H1 (cell line): ENCODE measurements at regions not wholly inside any gene's neighbourhood (a gene's known extent, or its start where the extent isn't known, plus 50 kb on each side); places are given as distances from the start of the nearest gene placed in this dataset.

Experiments
- BRCA1 ChIP-seq: IDR thresholded peaks from 2 replicates; pipeline ENCODE4 v1.6.1; 2012; ENCODE audit warnings: low read depth, low read length, improper control_type of control experiment
- CTBP2 ChIP-seq: IDR thresholded peaks from 2 replicates; pipeline ENCODE4 v1.7.0; 2011; ENCODE audit warnings: borderline replicate concordance, mild to moderate bottlenecking, moderate library complexity, mixed read lengths, low read length; ENCODE audit not compliant: insufficient read depth, insufficient read length
- EGR1 ChIP-seq: IDR thresholded peaks from 2 replicates; pipeline ENCODE4 v1.6.1; 2011; ENCODE audit warnings: low read depth, low read length, borderline replicate concordance
- RXRA ChIP-seq: IDR thresholded peaks from 2 replicates; pipeline ENCODE4 v1.6.1; 2011; ENCODE audit warnings: low read depth, mild to moderate bottlenecking, low read length, moderate library complexity; ENCODE audit not compliant: insufficient read depth
- SP2 ChIP-seq: IDR thresholded peaks from 2 replicates; pipeline ENCODE4 v1.6.1; 2012; ENCODE audit warnings: mild to moderate bottlenecking, low read length, inconsistent platforms
- SUZ12 ChIP-seq: fragments of 200-600 bp; sonication (generic); IDR thresholded peaks from 2 replicates; pipeline ENCODE4 v1.6.1; 2012; ENCODE audit warnings: mild to moderate bottlenecking, inconsistent platforms, low read length, moderate library complexity, mixed read lengths
- TF ChIP-seq, protein P1 (sequence below): fragments of 300-600 bp; sonication (generic); IDR thresholded peaks from 2 replicates; pipeline ENCODE4 v1.7.1; 2012; ENCODE audit warnings: low read length, moderate library complexity, mild to moderate bottlenecking, inconsistent platforms; ENCODE audit not compliant: insufficient replicate concordance

DNA sequence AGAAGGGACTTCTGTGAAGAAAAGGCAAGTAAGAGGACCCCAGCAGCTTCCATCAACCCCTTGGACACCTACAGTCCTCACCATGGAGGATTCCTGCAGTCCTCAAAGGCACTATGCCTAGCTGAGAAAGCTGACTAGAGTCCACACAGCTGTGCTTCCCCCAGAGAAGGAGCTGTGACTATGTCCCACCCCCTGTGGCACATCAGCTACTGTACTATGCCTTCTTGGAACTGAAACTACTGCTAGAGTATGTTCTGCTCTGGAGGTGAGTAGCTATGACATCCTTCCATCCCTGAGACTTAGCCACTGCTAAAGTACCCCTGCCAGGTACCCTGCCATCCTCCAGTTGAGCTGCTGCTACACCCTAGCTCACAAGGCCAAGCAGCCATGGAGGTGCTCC, 690.2 kb upstream of the CHAC2 start (continued):
- TF ChIP-seq, protein P1, sequence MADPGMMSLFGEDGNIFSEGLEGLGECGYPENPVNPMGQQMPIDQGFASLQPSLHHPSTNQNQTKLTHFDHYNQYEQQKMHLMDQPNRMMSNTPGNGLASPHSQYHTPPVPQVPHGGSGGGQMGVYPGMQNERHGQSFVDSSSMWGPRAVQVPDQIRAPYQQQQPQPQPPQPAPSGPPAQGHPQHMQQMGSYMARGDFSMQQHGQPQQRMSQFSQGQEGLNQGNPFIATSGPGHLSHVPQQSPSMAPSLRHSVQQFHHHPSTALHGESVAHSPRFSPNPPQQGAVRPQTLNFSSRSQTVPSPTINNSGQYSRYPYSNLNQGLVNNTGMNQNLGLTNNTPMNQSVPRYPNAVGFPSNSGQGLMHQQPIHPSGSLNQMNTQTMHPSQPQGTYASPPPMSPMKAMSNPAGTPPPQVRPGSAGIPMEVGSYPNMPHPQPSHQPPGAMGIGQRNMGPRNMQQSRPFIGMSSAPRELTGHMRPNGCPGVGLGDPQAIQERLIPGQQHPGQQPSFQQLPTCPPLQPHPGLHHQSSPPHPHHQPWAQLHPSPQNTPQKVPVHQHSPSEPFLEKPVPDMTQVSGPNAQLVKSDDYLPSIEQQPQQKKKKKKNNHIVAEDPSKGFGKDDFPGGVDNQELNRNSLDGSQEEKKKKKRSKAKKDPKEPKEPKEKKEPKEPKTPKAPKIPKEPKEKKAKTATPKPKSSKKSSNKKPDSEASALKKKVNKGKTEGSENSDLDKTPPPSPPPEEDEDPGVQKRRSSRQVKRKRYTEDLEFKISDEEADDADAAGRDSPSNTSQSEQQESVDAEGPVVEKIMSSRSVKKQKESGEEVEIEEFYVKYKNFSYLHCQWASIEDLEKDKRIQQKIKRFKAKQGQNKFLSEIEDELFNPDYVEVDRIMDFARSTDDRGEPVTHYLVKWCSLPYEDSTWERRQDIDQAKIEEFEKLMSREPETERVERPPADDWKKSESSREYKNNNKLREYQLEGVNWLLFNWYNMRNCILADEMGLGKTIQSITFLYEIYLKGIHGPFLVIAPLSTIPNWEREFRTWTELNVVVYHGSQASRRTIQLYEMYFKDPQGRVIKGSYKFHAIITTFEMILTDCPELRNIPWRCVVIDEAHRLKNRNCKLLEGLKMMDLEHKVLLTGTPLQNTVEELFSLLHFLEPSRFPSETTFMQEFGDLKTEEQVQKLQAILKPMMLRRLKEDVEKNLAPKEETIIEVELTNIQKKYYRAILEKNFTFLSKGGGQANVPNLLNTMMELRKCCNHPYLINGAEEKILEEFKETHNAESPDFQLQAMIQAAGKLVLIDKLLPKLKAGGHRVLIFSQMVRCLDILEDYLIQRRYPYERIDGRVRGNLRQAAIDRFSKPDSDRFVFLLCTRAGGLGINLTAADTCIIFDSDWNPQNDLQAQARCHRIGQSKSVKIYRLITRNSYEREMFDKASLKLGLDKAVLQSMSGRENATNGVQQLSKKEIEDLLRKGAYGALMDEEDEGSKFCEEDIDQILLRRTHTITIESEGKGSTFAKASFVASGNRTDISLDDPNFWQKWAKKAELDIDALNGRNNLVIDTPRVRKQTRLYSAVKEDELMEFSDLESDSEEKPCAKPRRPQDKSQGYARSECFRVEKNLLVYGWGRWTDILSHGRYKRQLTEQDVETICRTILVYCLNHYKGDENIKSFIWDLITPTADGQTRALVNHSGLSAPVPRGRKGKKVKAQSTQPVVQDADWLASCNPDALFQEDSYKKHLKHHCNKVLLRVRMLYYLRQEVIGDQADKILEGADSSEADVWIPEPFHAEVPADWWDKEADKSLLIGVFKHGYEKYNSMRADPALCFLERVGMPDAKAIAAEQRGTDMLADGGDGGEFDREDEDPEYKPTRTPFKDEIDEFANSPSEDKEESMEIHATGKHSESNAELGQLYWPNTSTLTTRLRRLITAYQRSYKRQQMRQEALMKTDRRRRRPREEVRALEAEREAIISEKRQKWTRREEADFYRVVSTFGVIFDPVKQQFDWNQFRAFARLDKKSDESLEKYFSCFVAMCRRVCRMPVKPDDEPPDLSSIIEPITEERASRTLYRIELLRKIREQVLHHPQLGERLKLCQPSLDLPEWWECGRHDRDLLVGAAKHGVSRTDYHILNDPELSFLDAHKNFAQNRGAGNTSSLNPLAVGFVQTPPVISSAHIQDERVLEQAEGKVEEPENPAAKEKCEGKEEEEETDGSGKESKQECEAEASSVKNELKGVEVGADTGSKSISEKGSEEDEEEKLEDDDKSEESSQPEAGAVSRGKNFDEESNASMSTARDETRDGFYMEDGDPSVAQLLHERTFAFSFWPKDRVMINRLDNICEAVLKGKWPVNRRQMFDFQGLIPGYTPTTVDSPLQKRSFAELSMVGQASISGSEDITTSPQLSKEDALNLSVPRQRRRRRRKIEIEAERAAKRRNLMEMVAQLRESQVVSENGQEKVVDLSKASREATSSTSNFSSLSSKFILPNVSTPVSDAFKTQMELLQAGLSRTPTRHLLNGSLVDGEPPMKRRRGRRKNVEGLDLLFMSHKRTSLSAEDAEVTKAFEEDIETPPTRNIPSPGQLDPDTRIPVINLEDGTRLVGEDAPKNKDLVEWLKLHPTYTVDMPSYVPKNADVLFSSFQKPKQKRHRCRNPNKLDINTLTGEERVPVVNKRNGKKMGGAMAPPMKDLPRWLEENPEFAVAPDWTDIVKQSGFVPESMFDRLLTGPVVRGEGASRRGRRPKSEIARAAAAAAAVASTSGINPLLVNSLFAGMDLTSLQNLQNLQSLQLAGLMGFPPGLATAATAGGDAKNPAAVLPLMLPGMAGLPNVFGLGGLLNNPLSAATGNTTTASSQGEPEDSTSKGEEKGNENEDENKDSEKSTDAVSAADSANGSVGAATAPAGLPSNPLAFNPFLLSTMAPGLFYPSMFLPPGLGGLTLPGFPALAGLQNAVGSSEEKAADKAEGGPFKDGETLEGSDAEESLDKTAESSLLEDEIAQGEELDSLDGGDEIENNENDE: no peak
- TF ChIP-seq BRCA1 (no peak), RXRA (no peak), SP2 (no peak), SUZ12 (no peak), CTBP2 (no peak), EGR1 (no peak)
- TF ChIP-seq, all 59 proteins: peak for 0
